NB4 (cell line): ENCODE measurements at regions not wholly inside any gene's neighbourhood (a gene's known extent, or its start where the extent isn't known, plus 50 kb on each side); places are given as distances from the start of the nearest gene placed in this dataset.
A peak's percentile ranks its signal among the peaks of the same experiment; 100 is the strongest.
"Not testable (repeated sequence)": the region's sequence is repeated elsewhere in the genome, so short reads cannot be mapped to it uniquely, and the experiment has no call there.

Source experiments
- DNase-seq: peaks from one replicate; pipeline ENCODE4 v3.0.0; 2010; ENCODE audit warnings: low read depth
- H3K4me3 ChIP-seq: one replicate; pipeline ENCODE4 v1.5.1; 2011; ENCODE audit warnings: mild to moderate bottlenecking, low read depth, low read length, moderate library complexity
- MYC ChIP-seq: IDR thresholded peaks from 2 replicates; pipeline ENCODE4 v1.6.1; 2011; ENCODE audit warnings: low read depth, low read length
- POLR2A ChIP-seq: IDR thresholded peaks from 2 replicates; pipeline ENCODE4 v1.6.1; 2011; ENCODE audit warnings: mild to moderate bottlenecking; ENCODE audit not compliant: insufficient read length; ENCODE audit errors: extremely low read depth
- TF ChIP-seq, protein P1 (sequence below): IDR thresholded peaks from one replicate; pipeline ENCODE4 v1.5.1; 2012; ENCODE audit warnings: low read depth, low read length
- TF ChIP-seq, protein P2 (sequence below): IDR thresholded peaks from 2 replicates; pipeline ENCODE4 v1.6.1; 2011; ENCODE audit warnings: low read depth, low read length

DNA sequence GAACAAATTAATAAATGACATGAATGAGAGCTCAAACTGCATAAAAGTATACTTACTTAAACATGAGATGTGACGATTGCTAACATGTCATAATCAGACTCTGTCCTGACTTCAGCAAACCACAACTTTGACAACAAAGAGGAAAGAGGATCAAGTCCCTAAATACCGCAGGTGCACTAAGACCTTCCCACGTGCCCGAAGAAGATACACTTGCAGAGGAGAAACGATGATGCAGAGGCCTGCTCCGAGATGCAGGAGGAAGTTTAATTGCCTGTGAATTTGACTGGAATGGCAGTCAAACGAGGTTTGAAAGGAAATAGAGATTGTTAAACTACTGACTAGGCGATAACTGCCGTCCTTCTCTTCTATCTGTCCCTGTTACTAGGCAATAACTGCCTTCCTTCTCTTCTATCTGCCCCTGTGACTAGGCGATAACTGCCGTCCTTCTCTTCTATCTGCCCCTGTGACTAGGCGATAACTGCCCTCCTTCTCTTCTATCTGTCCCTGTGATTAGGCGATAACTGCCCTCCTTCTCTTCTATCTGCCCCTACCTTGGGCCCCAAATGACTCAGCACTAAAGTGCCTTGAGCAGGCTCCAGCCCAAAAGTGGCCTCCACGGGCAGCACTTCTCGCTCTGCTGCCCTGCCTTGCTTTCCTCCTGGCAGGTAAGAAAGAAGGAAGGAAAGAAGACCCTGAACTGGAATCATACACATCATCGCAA is 2226.0 kb upstream of the DEFB115 start:
- not testable (repeated sequence) for H3K4me3 ChIP-seq, DNase-seq

DNA sequence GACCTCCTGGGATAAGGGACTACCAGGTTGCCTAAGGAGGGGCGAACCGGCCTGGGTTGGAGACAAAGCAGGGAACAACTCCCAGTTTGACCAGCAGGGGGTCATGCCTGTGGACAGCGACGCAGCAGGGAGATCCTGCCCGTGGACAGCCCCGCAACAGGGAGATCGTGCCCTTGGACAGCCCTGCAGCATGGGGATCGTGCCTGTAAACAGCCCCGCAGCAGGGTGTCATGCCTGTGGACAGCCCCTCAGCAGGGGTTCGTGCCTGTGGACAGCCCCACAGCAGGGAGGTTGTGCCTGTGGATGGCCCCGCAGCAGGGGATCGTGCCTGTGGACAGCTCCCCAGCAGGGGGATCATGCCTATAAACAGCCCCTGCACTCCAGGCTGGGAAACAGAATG is 2213.2 kb upstream of the DEFB115 start:
- not testable (repeated sequence) for H3K4me3 ChIP-seq, DNase-seq
- TF ChIP-seq, protein P1, sequence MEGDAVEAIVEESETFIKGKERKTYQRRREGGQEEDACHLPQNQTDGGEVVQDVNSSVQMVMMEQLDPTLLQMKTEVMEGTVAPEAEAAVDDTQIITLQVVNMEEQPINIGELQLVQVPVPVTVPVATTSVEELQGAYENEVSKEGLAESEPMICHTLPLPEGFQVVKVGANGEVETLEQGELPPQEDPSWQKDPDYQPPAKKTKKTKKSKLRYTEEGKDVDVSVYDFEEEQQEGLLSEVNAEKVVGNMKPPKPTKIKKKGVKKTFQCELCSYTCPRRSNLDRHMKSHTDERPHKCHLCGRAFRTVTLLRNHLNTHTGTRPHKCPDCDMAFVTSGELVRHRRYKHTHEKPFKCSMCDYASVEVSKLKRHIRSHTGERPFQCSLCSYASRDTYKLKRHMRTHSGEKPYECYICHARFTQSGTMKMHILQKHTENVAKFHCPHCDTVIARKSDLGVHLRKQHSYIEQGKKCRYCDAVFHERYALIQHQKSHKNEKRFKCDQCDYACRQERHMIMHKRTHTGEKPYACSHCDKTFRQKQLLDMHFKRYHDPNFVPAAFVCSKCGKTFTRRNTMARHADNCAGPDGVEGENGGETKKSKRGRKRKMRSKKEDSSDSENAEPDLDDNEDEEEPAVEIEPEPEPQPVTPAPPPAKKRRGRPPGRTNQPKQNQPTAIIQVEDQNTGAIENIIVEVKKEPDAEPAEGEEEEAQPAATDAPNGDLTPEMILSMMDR: peak; percentile 30

DNA sequence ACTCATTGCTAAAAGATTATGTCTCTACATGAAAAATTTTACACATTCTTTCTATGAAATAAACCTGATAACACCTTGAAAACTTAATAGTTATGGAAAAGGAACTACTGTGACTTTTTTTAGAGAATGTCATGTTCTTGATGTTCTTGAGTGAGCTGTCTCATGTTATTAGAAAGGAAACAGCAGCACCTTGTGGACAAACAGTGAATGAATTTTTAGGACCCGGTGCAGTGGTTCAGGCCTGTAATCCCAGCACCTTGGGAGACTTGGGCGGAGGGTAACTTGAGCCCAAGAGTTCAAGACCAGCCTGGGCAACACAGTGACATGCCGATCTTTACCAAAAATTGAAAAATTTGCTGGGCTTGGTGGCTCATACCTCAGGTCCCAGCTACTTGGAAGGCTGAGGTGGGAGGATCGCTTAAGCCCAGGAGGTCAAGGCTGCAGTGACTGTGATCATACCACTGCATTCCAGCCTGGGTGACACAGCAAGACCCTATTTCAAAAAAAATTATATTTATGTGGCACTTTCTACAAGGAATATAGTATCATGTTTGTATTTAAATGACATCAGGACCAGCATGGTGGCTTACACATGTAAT is 2207.4 kb upstream of the DEFB115 start:
- not testable (repeated sequence) for H3K4me3 ChIP-seq
- TF ChIP-seq, protein P1: peak; percentile 54
- peak; percentile 78 for DNase-seq

- peak; percentile 47 for DNase-seq
- TF ChIP-seq, protein P1: peak; percentile 90
- H3K4me3 ChIP-seq: not testable (repeated sequence)
These were observed 2199.5 kb upstream of the DEFB115 start for GRCh38 chr20:29057866-29058484.

- DNase-seq, H3K4me3 ChIP-seq: not testable (repeated sequence)
These were observed 2195.0 kb upstream of the DEFB115 start for GRCh38 chr20:29062451-29062850.

- H3K4me3 ChIP-seq, DNase-seq: not testable (repeated sequence)
These were observed 2191.1 kb upstream of the DEFB115 start for GRCh38 chr20:29066341-29066740.

DNA sequence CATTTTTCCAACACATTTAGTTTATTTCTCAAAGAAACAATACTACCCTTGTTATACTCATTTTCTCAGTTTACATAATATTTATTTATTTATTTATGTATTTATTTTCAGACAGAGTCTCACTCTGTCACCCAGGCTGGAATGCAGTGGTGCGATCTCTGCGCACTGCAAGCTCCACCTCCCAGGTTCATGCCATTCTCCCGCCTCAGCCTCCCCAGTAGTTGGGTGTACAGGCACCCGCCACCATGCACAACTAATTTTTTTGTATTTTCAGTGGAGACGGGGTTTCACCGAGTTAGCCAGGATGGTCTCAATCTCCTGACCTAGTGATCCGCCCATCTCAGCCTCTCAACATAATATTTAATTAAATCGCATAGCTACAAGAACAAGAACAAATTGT is 2183.8 kb upstream of the DEFB115 start:
- DNase-seq, H3K4me3 ChIP-seq: not testable (repeated sequence)

GRCh38 chr20:29079769-29080690 is 2177.4 kb upstream of the DEFB115 start:
- H3K4me3 ChIP-seq: no peak overlapping the region
- DNase-seq: no peak
- TF ChIP-seq POLR2A (no peak), MYC (no peak)
- TF ChIP-seq, protein P1: no peak
- TF ChIP-seq, protein P2, sequence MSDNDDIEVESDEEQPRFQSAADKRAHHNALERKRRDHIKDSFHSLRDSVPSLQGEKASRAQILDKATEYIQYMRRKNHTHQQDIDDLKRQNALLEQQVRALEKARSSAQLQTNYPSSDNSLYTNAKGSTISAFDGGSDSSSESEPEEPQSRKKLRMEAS: no peak

DNA sequence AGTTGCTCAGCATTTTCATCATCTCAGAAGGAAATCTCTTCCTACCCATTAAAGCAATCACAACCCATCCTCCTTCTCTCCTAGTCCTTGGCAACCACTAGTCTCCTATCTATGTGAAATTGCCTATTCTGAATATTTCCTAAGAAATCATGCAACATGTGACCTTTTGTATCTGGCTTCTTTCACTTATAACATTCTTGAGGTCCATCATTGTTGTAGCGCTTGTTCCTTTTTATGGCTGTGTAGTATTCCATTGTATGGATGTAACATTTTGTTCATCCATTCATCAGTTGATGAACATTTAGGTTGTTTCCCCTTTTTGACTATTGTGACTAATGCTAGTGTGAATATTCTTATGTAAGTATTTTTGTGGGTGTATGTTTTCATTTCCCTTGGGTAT is 2175.8 kb upstream of the DEFB115 start:
- H3K4me3 ChIP-seq, DNase-seq: not testable (repeated sequence)
